PC-9 (cell line): ENCODE measurements at regions not wholly inside any gene's neighbourhood (a gene's known extent, or its start where the extent isn't known, plus 50 kb on each side); places are given as distances from the start of the nearest gene placed in this dataset.

Experiments used
- BruUV-seq: library from RNA; stranded (reverse); fragments of 400-500 nt; replicated peaks from 2 replicates; lab custom pipeline; 2021; lab: Mats Ljungman, UMichigan
- CTCF ChIA-PET: fragments of 300-600 bp; sonication (Branson Sonifier 250); formaldehyde crosslinking; loops from one replicate; lab custom pipeline; 2022; ENCODE audit warnings: antibody characterized with exemption; lab: Charles Lee
- POLR2A ChIA-PET: fragments of 300-600 bp; sonication (Branson Sonifier 250); formaldehyde crosslinking; loops from one replicate; lab custom pipeline; 2022; ENCODE audit warnings: antibody characterized with exemption; ENCODE audit not compliant: unreplicated experiment; lab: Charles Lee
- DNase-seq, 2 experiments: peaks; one replicate each; pipeline versions ENCODE4 v3.0.0 to v3.0.0-alpha.2; 2015 to 2022; ENCODE audit warnings: mixed read lengths in 1 of 2
- H2AFZ ChIP-seq: fragments of 200-600 bp; sonication (generic); 2 replicates; pipeline ENCODE4 v1.8.1; 2017; ENCODE audit warnings: antibody characterized with exemption
- H3F3A ChIP-seq: fragments of 200-600 bp; sonication (generic); 2 replicates; pipeline ENCODE4 v1.8.1; 2017; ENCODE audit warnings: antibody characterized with exemption, mild to moderate bottlenecking, low read depth; ENCODE audit not compliant: insufficient read depth
- H3K27ac ChIP-seq: fragments of 200-600 bp; sonication (generic); 2 replicates; pipeline ENCODE4 v1.6.1; 2016; ENCODE audit warnings: mixed run types
- H3K27me3 ChIP-seq: fragments of 200-600 bp; sonication (generic); 2 replicates; pipeline ENCODE4 v1.6.1; 2016; ENCODE audit warnings: low read depth, mixed run types; ENCODE audit not compliant: insufficient read depth
- H3K36me3 ChIP-seq: fragments of 200-600 bp; sonication (generic); 2 replicates; pipeline ENCODE4 v1.6.1; 2016; ENCODE audit warnings: low read depth, mixed run types
- H3K4me1 ChIP-seq: fragments of 200-600 bp; sonication (generic); replicated peaks from 2 replicates; pipeline ENCODE4 v1.6.1; 2016; ENCODE audit warnings: mixed run types; ENCODE audit not compliant: insufficient read depth
- H3K4me2 ChIP-seq: fragments of 200-600 bp; sonication (generic); 2 replicates; pipeline ENCODE4 v1.6.1; 2017; ENCODE audit warnings: mixed run types
- H3K4me3 ChIP-seq: fragments of 200-600 bp; sonication (generic); 2 replicates; pipeline ENCODE4 v1.6.1; 2016; ENCODE audit warnings: mixed run types
- H3K79me2 ChIP-seq: fragments of 200-600 bp; sonication (generic); 2 replicates; pipeline ENCODE4 v1.6.1; 2017; ENCODE audit warnings: low read depth, mixed run types
- H3K9me2 ChIP-seq: fragments of 200-600 bp; sonication (generic); 2 replicates; pipeline ENCODE4 v1.8.1; 2017; ENCODE audit warnings: mild to moderate bottlenecking; ENCODE audit not compliant: insufficient read depth
- H3K9me3 ChIP-seq: fragments of 200-600 bp; sonication (generic); 2 replicates; pipeline ENCODE4 v1.8.1; 2016; ENCODE audit warnings: low read depth; ENCODE audit not compliant: insufficient read depth
- H4K20me1 ChIP-seq: fragments of 200-600 bp; sonication (generic); 2 replicates; pipeline ENCODE4 v1.8.1; 2017; ENCODE audit not compliant: insufficient read depth
- CTCF ChIP-seq: fragments of 200-600 bp; sonication (generic); conservative IDR thresholded peaks from 2 replicates; pipeline ENCODE4 v1.6.1; 2017; ENCODE audit warnings: mixed run types, antibody characterized with exemption, mild to moderate bottlenecking, moderate library complexity
- EZH2 ChIP-seq: fragments of 200-600 bp; sonication (generic); IDR thresholded peaks from 2 replicates; pipeline ENCODE4 v1.8.0; 2017; ENCODE audit warnings: antibody characterized with exemption, low read depth
- intact Hi-C: fragments of 100-400 bp; cut with micrococcal nuclease; formaldehyde crosslinking; loops from one replicate; pipeline ENCODE4 v1.10.0; 2022; ENCODE audit not compliant: unreplicated experiment

GRCh38 chr5:57069115-57069835 lies 104.6 kb upstream of the GPBP1 start:
- Histone ChIP-seq H3K36me3 (no peaks in the 10 kb centered on the region), H2AFZ (no peak overlapping the region), H4K20me1 (no peaks in the 10 kb centered on the region), H3K27ac (no peak overlapping the region), H3K9me3 (peaks cover 10% of the 10 kb centered on the region), H3K4me1 (no peaks in the 10 kb centered on the region), H3K27me3 (no peaks in the 10 kb centered on the region), H3K79me2 (no peaks in the 10 kb centered on the region), H3K4me3 (0 out of 2 replicates have a peak overlapping the region, but pooled peaks have one; percentile 14), H3K4me2 (no peak overlapping the region), H3F3A (no peaks in the 10 kb centered on the region; the same call in 1 of the 2 replicates), H3K9me2 (no peaks in the 10 kb centered on the region)
- no peak for TF ChIP-seq CTCF
- ChIA-PET POLR2A (no interaction called here), CTCF (no interaction called here)
- intact Hi-C loops = no loop called here
- peak in 1 of 2 experiments; percentile 36 for DNase-seq
- BruUV-seq = no TSS peak

DNA sequence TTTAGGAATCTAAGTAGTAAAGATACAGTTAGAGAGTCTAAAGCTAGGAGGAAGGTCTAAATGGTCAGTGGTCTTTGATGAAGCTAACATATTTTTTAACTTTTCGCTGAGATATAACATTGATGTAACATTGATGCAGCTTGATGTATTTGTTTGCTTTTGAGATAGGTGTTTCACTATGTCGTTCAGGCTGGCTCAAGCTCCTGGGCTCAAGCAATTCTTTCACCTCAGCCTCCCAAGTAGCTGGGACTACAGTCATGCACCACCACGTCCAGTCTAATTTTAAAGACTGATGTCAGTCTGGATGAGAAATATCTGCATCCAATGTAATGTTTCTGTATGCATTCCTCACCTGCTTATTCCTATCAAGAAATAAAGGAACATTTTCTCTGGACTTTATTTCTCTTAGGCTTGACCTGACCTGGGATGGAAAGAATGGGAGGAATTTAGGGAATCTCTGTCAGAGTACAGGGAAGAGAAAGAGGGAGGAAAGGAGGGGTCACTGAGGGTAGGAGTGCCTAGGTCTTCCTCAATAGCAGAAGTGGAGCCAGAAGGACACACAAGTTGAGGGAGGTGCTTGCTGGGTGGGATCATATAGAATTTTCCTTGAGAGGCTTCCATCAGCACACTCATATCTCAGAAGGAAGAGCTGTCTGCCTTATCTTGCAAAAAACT lies 101.5 kb upstream of the GPBP1 start:
- peaks cover 10% of the 10 kb centered on the region for H3K9me3 ChIP-seq
- TF ChIP-seq CTCF (no peak), EZH2 (no peak)
- CTCF ChIA-PET = no interaction called here
- intact Hi-C loops = loop anchor here (5.0 kb wide), 1 partner anchor 40 kb away; no protein-coding TSS in a partner anchor
- H3K4me2 ChIP-seq = no peak overlapping the region
- H3K27ac ChIP-seq = no peak overlapping the region
- H3K4me1 ChIP-seq = no peaks in the 10 kb centered on the region
- H3K79me2 ChIP-seq = no peaks in the 10 kb centered on the region
- H3K9me2 ChIP-seq = no peaks in the 10 kb centered on the region
- H4K20me1 ChIP-seq = no peaks in the 10 kb centered on the region
- no peaks in the 10 kb centered on the region for H3K36me3 ChIP-seq
- BruUV-seq = no TSS peak
- H3K4me3 ChIP-seq = no peak overlapping the region
- H3K27me3 ChIP-seq = no peaks in the 10 kb centered on the region
- no peak for DNase-seq
- H2AFZ ChIP-seq = no peak overlapping the region
- POLR2A ChIA-PET = no interaction called here
- no peaks in the 10 kb centered on the region; the same call in 1 of the 2 replicates for H3F3A ChIP-seq

DNA sequence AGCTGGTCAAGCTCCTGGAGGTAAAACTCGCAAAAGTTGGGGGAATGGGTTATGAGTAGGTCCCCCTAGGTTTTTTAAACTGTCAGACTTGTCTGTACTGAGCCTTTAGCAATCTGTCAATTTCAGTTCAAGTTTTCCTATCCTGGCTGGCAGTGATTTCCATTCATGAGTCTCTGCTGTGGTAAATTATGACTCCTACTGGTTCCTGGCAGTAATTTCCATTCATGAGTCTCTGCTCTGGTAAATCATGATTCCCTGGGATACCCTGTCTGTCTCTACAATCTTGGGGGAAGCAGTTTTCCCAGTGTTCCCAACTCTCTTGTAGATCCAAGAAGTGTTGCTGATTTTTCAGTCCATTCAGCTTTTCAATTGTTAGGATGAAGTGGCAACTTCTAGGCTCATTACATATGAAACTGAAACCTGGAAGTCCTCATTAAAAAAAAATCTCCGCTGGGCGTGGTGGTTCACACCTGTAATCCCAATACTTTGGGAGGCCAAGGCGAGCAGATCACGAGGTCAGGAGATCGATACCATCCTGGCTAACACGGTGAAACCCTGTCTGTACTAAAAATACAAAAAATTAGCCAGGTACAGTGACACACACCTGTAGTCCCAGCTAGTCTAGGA lies 91.3 kb upstream of the GPBP1 start:
- no peaks in the 10 kb centered on the region for H3K9me3 ChIP-seq
- H3K4me3 ChIP-seq = no peak overlapping the region
- intact Hi-C loops = loop anchor here (1.0 to 5.0 kb wide), 2 partner anchors 130 to 181 kb away; partner anchors contain the start of gene MIER3
- H3K27me3 ChIP-seq = no peaks in the 10 kb centered on the region
- no peaks in the 10 kb centered on the region for H3K79me2 ChIP-seq
- BruUV-seq = no TSS peak
- ChIA-PET POLR2A (no interaction called here), CTCF (interaction anchor here (1.1 kb wide), 1 partner anchor 128 kb away, joined by 3 read pairs; no protein-coding TSS in a partner anchor)
- no peaks in the 10 kb centered on the region; the same call in 1 of the 2 replicates for H3F3A ChIP-seq
- TF ChIP-seq CTCF (peak; percentile 76), EZH2 (no peak)
- no peak overlapping the region for H3K27ac ChIP-seq
- H4K20me1 ChIP-seq = no peaks in the 10 kb centered on the region
- DNase-seq = peak in 1 of 2 experiments; percentile 44
- H3K4me2 ChIP-seq = no peak overlapping the region
- no peaks in the 10 kb centered on the region for H3K4me1 ChIP-seq
- no peaks in the 10 kb centered on the region for H3K36me3 ChIP-seq
- H3K9me2 ChIP-seq = no peaks in the 10 kb centered on the region
- no peak overlapping the region for H2AFZ ChIP-seq
